ENCODE measurements at regions not wholly inside any gene's neighbourhood (a gene's known extent, or its start where the extent isn't known, plus 50 kb on each side); places are given as distances from the start of the nearest gene placed in this dataset.

- Histone ChIP-seq H3K27me3 (ENCODE audit: insufficient read depth, low read length) (no peaks in the 10 kb centered on the region; the same call in 1 of the 2 replicates), H3K9ac (ENCODE audit: low read length) (no peak overlapping the region), H3F3A (ENCODE audit: insufficient read depth, low read length) (no peaks in the 10 kb centered on the region), H2AFZ (ENCODE audit: low read length) (no peak overlapping the region), H3K4me1 (ENCODE audit: insufficient read depth, low read length, severe bottlenecking) (no peaks in the 10 kb centered on the region), H3K79me2 (ENCODE audit: insufficient read depth, low read length) (no peaks in the 10 kb centered on the region), H3K4me2 (ENCODE audit: low read length) (no peak overlapping the region), H3K9me3 (ENCODE audit: low read length) (no peaks in the 10 kb centered on the region), H3K9me2 (ENCODE audit: low read depth, low read length) (no peaks in the 10 kb centered on the region), H3K27ac (ENCODE audit: low read depth, low read length, poor library complexity, severe bottlenecking) (no peak overlapping the region), H3K36me3 (ENCODE audit: insufficient read depth, low read length) (no peaks in the 10 kb centered on the region), H3K4me3 (ENCODE audit: low read depth, low read length, poor library complexity, severe bottlenecking) (no peak overlapping the region), H4K20me1 (ENCODE audit: insufficient read depth, low read length) (no peaks in the 10 kb centered on the region)
- TF ChIP-seq, protein P1, sequence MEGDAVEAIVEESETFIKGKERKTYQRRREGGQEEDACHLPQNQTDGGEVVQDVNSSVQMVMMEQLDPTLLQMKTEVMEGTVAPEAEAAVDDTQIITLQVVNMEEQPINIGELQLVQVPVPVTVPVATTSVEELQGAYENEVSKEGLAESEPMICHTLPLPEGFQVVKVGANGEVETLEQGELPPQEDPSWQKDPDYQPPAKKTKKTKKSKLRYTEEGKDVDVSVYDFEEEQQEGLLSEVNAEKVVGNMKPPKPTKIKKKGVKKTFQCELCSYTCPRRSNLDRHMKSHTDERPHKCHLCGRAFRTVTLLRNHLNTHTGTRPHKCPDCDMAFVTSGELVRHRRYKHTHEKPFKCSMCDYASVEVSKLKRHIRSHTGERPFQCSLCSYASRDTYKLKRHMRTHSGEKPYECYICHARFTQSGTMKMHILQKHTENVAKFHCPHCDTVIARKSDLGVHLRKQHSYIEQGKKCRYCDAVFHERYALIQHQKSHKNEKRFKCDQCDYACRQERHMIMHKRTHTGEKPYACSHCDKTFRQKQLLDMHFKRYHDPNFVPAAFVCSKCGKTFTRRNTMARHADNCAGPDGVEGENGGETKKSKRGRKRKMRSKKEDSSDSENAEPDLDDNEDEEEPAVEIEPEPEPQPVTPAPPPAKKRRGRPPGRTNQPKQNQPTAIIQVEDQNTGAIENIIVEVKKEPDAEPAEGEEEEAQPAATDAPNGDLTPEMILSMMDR (IDR thresholded peaks at IDR 0.05; ENCODE audit: low read length), result no peak
- TF ChIP-seq EZH2 (IDR thresholded peaks at IDR 0.05; ENCODE audit: borderline replicate concordance, low read length), result no peak
Measured at GRCh38 chr22:27685515-27685914, 116.0 kb downstream of the MN1 start.

GRCh38 chr22:27685970-27686369 is 115.6 kb downstream of the MN1 start:
- Histone ChIP-seq H3K27me3 (ENCODE audit: insufficient read depth, low read length) (no peaks in the 10 kb centered on the region), H3K9me3 (ENCODE audit: low read length) (no peaks in the 10 kb centered on the region), H3K9ac (ENCODE audit: low read length) (no peak overlapping the region), H3K4me3 (ENCODE audit: low read depth, low read length, poor library complexity, severe bottlenecking) (no peak overlapping the region), H3K9me2 (ENCODE audit: low read depth, low read length) (no peaks in the 10 kb centered on the region), H4K20me1 (ENCODE audit: insufficient read depth, low read length) (no peaks in the 10 kb centered on the region), H3F3A (ENCODE audit: insufficient read depth, low read length) (no peaks in the 10 kb centered on the region), H3K36me3 (ENCODE audit: insufficient read depth, low read length) (no peaks in the 10 kb centered on the region), H2AFZ (ENCODE audit: low read length) (no peak overlapping the region), H3K4me2 (ENCODE audit: low read length) (no peak overlapping the region), H3K79me2 (ENCODE audit: insufficient read depth, low read length) (no peaks in the 10 kb centered on the region), H3K27ac (ENCODE audit: low read depth, low read length, poor library complexity, severe bottlenecking) (no peak overlapping the region), H3K4me1 (ENCODE audit: insufficient read depth, low read length, severe bottlenecking) (no peaks in the 10 kb centered on the region)
- TF ChIP-seq, protein P1 (IDR thresholded peaks at IDR 0.05; ENCODE audit: low read length), result no peak
- TF ChIP-seq EZH2 (IDR thresholded peaks at IDR 0.05; ENCODE audit: borderline replicate concordance, low read length), result no peak

- H4K20me1 ChIP-seq (ENCODE audit: insufficient read depth, low read length), result no peaks in the 10 kb centered on the region
- H3K9me2 ChIP-seq (ENCODE audit: low read depth, low read length), result no peaks in the 10 kb centered on the region
- no peak overlapping the region for H2AFZ ChIP-seq (ENCODE audit: low read length)
- no peaks in the 10 kb centered on the region for H3K9me3 ChIP-seq (ENCODE audit: low read length)
- no peak overlapping the region for H3K4me3 ChIP-seq (ENCODE audit: low read depth, low read length, poor library complexity, severe bottlenecking)
- H3K9ac ChIP-seq (ENCODE audit: low read length), result no peak overlapping the region
- no peak for TF ChIP-seq EZH2 (IDR thresholded peaks at IDR 0.05; ENCODE audit: borderline replicate concordance, low read length)
- TF ChIP-seq, protein P1 (IDR thresholded peaks at IDR 0.05; ENCODE audit: low read length), result no peak
- H3K36me3 ChIP-seq (ENCODE audit: insufficient read depth, low read length), result no peaks in the 10 kb centered on the region
- no peaks in the 10 kb centered on the region for H3K79me2 ChIP-seq (ENCODE audit: insufficient read depth, low read length)
- no peaks in the 10 kb centered on the region for H3K27me3 ChIP-seq (ENCODE audit: insufficient read depth, low read length)
- H3K27ac ChIP-seq (ENCODE audit: low read depth, low read length, poor library complexity, severe bottlenecking), result no peak overlapping the region
- no peak overlapping the region for H3K4me2 ChIP-seq (ENCODE audit: low read length)
- no peaks in the 10 kb centered on the region for H3K4me1 ChIP-seq (ENCODE audit: insufficient read depth, low read length, severe bottlenecking)
- no peaks in the 10 kb centered on the region for H3F3A ChIP-seq (ENCODE audit: insufficient read depth, low read length)
Measured at GRCh38 chr22:27686534-27686933, 115.0 kb downstream of the MN1 start.

Measured in OCI-LY1 (cell line).